GM10248 (cell line): ENCODE measurements at regions not wholly inside any gene's neighbourhood (a gene's known extent, or its start where the extent isn't known, plus 50 kb on each side); places are given as distances from the start of the nearest gene placed in this dataset.
A peak's percentile ranks its signal among the peaks of the same experiment; 100 is the strongest.

Source experiments
- CTCF ChIA-PET: fragments of 300-600 bp; sonication (Branson Sonifier 250); formaldehyde crosslinking; extraction: SDS; loops from one replicate; lab custom pipeline; 2021; ENCODE audit warnings: antibody characterized with exemption; lab: Yijun Ruan, JAX
- POLR2A ChIA-PET: fragments of 350-650 bp; sonication (Branson Sonifier 250); formaldehyde crosslinking; extraction: SDS; loops from one replicate; lab custom pipeline; 2020; ENCODE audit warnings: antibody characterized with exemption; lab: Yijun Ruan, JAX
- DNase-seq: peaks from one replicate; pipeline ENCODE4 v3.0.0; 2012; ENCODE audit errors: extremely low spot score
- TF ChIP-seq, protein P1 (sequence below): IDR thresholded peaks from 2 replicates; pipeline ENCODE4 v1.5.1; 2012; ENCODE audit warnings: mild to moderate bottlenecking, low read depth; ENCODE audit errors: extremely low read depth, missing control alignments, control extremely low read depth

DNA sequence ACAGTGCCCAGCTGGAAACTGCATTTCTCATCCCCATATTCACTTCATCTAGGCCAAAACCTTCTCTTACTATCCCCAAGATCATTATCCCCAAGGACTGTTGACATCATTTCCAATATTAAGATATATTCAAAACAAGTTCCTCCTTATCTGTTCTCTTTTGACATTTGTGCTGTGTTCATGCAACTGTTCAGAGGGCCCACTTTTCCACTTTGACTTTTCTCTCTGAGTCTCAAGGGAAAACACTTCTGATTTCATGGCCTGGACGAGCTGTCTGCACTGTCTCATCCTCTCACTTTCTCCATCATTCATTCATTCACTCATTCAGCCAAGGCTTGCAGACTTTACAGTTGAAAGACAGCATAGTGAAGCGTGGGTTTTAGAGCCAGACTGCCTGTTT, 173.7 kb upstream of the DAPK1 start:
- TF ChIP-seq, protein P1, sequence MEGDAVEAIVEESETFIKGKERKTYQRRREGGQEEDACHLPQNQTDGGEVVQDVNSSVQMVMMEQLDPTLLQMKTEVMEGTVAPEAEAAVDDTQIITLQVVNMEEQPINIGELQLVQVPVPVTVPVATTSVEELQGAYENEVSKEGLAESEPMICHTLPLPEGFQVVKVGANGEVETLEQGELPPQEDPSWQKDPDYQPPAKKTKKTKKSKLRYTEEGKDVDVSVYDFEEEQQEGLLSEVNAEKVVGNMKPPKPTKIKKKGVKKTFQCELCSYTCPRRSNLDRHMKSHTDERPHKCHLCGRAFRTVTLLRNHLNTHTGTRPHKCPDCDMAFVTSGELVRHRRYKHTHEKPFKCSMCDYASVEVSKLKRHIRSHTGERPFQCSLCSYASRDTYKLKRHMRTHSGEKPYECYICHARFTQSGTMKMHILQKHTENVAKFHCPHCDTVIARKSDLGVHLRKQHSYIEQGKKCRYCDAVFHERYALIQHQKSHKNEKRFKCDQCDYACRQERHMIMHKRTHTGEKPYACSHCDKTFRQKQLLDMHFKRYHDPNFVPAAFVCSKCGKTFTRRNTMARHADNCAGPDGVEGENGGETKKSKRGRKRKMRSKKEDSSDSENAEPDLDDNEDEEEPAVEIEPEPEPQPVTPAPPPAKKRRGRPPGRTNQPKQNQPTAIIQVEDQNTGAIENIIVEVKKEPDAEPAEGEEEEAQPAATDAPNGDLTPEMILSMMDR, result no peak
- ChIA-PET POLR2A (no interaction called here), CTCF (interaction anchor here (0.7 to 3.2 kb wide), 15 partner anchors 8 to 912 kb away, joined by 3 to 31 read pairs (median 5); no protein-coding TSS in a partner anchor)
- DNase-seq, result no peak

DNA sequence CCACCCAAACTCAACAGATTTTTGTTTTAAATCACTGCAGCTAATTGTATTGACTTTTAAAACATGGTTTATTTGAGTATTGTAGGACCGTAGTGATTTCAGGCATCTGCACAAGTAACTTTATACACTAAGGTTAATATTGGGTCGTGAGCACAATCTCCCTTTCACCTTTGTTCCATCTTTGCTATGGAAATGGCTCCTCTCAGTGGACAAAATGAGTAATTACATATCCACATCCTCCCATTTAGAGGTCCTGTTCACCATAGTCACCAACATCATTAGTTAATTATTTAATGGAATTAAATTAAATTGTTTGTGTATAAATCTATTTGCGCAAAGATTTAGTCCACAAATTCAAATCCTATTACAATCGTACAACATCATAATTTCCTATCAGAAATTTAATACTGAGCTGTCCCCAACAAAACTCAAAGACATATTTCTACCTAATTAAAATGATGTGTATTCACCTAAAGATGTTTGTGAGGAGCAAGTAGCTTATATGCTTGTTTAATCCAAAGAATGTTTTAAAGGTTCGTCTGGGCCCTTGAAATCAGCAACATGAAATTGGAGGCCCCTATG, 173.0 kb upstream of the DAPK1 start:
- POLR2A ChIA-PET, result no interaction called here
- DNase-seq, result peak; percentile 67
- CTCF ChIA-PET, result interaction anchor here (0.6 to 3.2 kb wide), 28 partner anchors 9 to 1505 kb away, joined by 3 to 31 read pairs (median 4); no protein-coding TSS in a partner anchor

DNA sequence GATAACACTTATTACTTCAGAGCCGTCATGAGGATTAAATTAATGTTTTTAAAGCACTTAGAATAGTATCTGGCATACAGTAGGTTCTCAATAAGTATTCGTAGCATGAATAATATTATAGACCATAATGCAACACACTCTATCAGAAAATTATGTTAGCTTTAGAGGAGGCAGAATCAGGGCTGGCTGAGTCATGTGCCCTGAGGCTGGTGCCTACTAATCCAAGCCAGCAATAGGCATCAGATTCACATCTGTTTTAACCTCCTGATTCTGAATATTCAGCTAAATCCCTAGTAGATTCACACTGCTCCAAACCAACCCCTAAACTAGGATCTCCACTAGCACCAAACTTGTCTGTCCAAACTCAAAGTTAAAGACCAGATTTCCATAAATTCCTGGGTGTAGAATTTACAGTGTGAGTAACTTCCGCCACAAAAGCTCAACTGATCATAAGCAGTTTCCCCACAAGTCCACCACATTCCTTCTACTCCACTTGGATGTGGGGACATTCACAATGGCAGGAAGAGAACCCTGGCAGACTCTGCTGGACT, 170.0 kb upstream of the DAPK1 start:
- TF ChIP-seq, protein P1, result no peak
- CTCF ChIA-PET, result interaction anchor here (0.9 to 1.1 kb wide), 2 partner anchors 894 to 914 kb away, joined by 4 read pairs; no protein-coding TSS in a partner anchor
- POLR2A ChIA-PET, result no interaction called here
- no peak for DNase-seq

More for the DNA sequence above, 173.0 kb upstream of the DAPK1 start:
- TF ChIP-seq, protein P1, result peak; percentile 74

DNA sequence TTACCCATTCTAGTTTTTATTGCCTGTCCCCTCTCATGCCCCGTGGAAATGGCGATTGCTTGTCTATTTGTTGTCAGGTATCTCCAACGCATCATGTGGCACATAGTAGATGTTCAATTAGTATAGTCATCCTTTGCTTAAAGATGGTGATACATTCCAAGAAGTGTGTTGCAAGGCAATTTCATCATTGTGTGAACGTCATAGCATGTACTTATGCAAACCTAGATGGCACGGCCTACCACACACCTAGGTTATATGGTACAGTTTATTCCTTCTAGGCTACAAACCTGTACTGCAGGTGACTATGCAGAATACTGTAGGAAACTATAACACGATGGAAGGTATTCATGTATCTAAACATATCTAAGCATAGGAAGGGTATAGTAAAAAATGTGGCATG, 163.9 kb upstream of the DAPK1 start:
- no peak for DNase-seq
- TF ChIP-seq, protein P1, result no peak
- ChIA-PET POLR2A (no interaction called here), CTCF (interaction anchor here (1.3 kb wide), 1 partner anchor 11 kb away, joined by 6 read pairs; no protein-coding TSS in a partner anchor)

DNA sequence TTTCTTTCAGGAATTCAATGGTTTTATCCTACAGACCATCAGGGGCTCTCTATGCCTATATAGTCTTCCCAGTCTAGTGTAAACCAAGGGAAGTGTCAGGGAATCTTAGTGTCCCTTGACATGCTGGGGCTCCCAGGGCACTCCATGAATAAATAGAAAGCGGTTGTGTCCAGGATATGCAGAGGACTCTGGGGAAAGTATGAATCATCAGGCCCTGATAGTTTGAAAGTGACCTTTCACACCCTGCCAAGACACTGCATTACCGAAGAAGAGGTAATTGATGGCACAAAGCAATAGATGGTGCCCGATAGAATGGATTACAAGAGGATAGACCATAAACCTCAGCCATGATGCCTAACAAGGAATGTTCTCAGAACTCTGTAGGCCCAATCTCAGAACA, 163.3 kb upstream of the DAPK1 start:
- ChIA-PET CTCF (interaction anchor here (2.3 to 2.4 kb wide), 2 partner anchors 328 to 479 kb away, joined by 8 to 10 read pairs; no protein-coding TSS in a partner anchor), POLR2A (no interaction called here)
- TF ChIP-seq, protein P1, result no peak
- no peak for DNase-seq

DNA sequence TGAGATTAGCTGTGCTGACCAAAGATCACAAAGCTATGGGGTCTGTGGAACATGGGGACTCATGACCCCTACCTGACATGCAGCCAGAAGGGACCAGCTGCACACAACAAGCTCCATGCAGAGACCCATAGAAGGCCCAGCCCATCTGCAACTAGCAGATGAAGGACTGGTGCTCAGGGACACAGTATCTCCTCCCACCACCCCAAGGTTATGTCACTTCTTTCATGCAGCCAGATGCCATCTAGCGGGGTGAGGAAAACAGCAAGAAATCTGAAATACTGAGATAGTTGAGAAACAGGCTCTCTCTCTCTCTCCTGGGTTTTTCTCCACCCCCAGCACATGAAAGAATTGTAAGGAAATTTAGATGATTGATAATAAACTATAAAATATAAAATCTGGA, 161.3 kb upstream of the DAPK1 start:
- DNase-seq, result no peak
- TF ChIP-seq, protein P1, result peak; percentile 39
- ChIA-PET POLR2A (no interaction called here), CTCF (interaction anchor here (0.6 to 2.4 kb wide), 6 partner anchors 11 to 477 kb away, joined by 3 to 10 read pairs (median 4); no protein-coding TSS in a partner anchor)
